Breast epithelium (tissue), 4 donors: ENCODE measurements at regions not wholly inside any gene's neighbourhood (a gene's known extent, or its start where the extent isn't known, plus 50 kb on each side); places are given as distances from the start of the nearest gene placed in this dataset.
"Not testable (repeated sequence)": the region's sequence is repeated elsewhere in the genome, so short reads cannot be mapped to it uniquely, and the experiment has no call there.

Source experiments
- DNase-seq, 2 donors: peaks; one replicate each; pipeline ENCODE4 v3.0.0-alpha.2; 2019; ENCODE audit warnings: low spot score in 2 of 2
- H3K27ac ChIP-seq, 2 donors: fragments of 200-600 bp; sonication (generic) in 1 of 2; one replicate each; pipeline ENCODE4 v1.5.1; 2016 to 2019; ENCODE audit warnings: mild to moderate bottlenecking in 1 of 2
- H3K27me3 ChIP-seq, 2 donors: fragments of 200-600 bp; sonication (generic) in 1 of 2; one replicate each; pipeline versions ENCODE4 v1.5.1 to v1.6.0; 2017 to 2019; ENCODE audit warnings: control low read depth in 1 of 2, mild to moderate bottlenecking in 1 of 2
- H3K36me3 ChIP-seq: fragments of 200-600 bp; one replicate; pipeline ENCODE4 v1.5.1; 2019
- H3K4me1 ChIP-seq, 2 donors: fragments of 200-600 bp; sonication (generic); one replicate each; pipeline ENCODE4 v1.5.1; 2016 to 2019; ENCODE audit warnings: control low read depth in 1 of 2
- H3K4me3 ChIP-seq, 3 donors: fragments of 200-600 bp; sonication (generic); 1 replicate in 2 of 3; 2 replicates in 1 of 3; pipeline ENCODE4 v1.5.1; 2016 to 2019; ENCODE audit warnings: mild to moderate bottlenecking in 3 of 3, moderate library complexity in 2 of 3
- H3K9me3 ChIP-seq, 2 donors: fragments of 200-600 bp; sonication (generic) in 1 of 2; one replicate each; pipeline ENCODE4 v1.5.1; 2016 to 2019; ENCODE audit warnings: control low read depth in 1 of 2
- POLR2A ChIP-seq: fragments of 450-650 bp; IDR thresholded peaks from one replicate; pipeline ENCODE4 v1.6.1; 2016; ENCODE audit warnings: antibody characterized with exemption, mild to moderate bottlenecking, moderate library complexity
- POLR2AphosphoS5 ChIP-seq, 3 donors: sonication (generic); formaldehyde crosslinking; IDR thresholded peaks; one replicate each; pipeline ENCODE4 v1.6.1; 2017; ENCODE audit warnings: antibody characterized with exemption in 3 of 3
- intact Hi-C: fragments of 100-400 bp; cut with DNase I; formaldehyde crosslinking; loops from one replicate; pipeline ENCODE4 v1.15.1; 2023; ENCODE audit warnings: low total_unique reads
- TF ChIP-seq, protein P1 (sequence below), 3 donors: fragments of 450-650 bp; IDR thresholded peaks; one replicate each; pipeline ENCODE4 v1.5.1; 2016 to 2017; ENCODE audit warnings: antibody characterized with exemption in 3 of 3, mild to moderate bottlenecking in 3 of 3, moderate library complexity in 3 of 3

DNA sequence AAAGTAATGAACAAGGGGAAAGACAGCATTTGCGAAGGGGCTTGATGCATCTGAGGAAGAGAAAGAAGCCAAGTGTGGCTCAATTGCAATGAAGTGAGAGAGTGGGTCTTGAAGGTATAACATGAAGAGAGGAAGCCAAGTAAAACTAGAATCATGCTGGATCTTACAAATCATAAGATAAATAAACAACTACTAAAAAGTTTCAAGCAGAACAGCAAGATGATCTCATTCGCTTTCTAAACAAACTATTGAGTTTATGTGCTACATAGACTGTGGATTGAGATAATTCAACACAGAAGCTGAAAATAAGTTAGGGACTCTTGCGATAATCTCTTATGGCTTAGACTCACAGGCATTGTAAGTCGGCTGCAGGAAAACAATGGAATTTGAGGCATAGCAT is 1310.5 kb upstream of the NRXN1 start:
- intact Hi-C loops, result no loop called here
- DNase-seq, result no peak
- Histone ChIP-seq H3K27me3 (no peaks in the 10 kb centered on the region), H3K4me3 (no peak overlapping the region), H3K36me3 (no peaks in the 10 kb centered on the region), H3K27ac (no peak overlapping the region), H3K4me1 (no peaks in the 10 kb centered on the region), H3K9me3 (no peaks in the 10 kb centered on the region)
- TF ChIP-seq, protein P1, sequence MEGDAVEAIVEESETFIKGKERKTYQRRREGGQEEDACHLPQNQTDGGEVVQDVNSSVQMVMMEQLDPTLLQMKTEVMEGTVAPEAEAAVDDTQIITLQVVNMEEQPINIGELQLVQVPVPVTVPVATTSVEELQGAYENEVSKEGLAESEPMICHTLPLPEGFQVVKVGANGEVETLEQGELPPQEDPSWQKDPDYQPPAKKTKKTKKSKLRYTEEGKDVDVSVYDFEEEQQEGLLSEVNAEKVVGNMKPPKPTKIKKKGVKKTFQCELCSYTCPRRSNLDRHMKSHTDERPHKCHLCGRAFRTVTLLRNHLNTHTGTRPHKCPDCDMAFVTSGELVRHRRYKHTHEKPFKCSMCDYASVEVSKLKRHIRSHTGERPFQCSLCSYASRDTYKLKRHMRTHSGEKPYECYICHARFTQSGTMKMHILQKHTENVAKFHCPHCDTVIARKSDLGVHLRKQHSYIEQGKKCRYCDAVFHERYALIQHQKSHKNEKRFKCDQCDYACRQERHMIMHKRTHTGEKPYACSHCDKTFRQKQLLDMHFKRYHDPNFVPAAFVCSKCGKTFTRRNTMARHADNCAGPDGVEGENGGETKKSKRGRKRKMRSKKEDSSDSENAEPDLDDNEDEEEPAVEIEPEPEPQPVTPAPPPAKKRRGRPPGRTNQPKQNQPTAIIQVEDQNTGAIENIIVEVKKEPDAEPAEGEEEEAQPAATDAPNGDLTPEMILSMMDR (IDR thresholded peaks at IDR 0.05), result no peak
- TF ChIP-seq POLR2AphosphoS5 (IDR thresholded peaks at IDR 0.05) (no peak), POLR2A (no peak)

DNA sequence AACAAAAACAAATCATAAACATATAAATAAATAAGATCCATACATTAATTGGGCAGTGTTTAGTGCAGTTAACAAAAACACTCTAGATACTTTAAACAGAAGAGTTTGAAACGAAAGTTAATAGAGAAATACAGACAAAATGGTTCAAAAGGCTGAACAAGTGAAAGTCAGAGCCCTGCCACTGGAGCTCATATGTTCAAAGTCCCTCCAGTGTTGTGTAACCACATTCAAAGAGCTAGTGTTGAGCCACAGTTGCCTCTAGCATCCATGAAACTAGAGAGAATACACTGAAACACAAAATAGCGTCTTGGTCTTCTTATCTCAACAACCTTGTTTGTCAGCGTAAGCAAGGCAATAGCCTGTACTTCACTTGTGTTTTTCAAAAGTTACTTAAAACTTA is 1309.8 kb upstream of the NRXN1 start:
- no peaks in the 10 kb centered on the region for H3K4me1 ChIP-seq
- no peak for DNase-seq
- intact Hi-C loops, result no loop called here
- no peak overlapping the region for H3K27ac ChIP-seq
- no peaks in the 10 kb centered on the region for H3K27me3 ChIP-seq
- H3K4me3 ChIP-seq, result no peak overlapping the region
- no peaks in the 10 kb centered on the region for H3K36me3 ChIP-seq
- TF ChIP-seq, protein P1 (IDR thresholded peaks at IDR 0.05), result no peak
- TF ChIP-seq POLR2AphosphoS5 (IDR thresholded peaks at IDR 0.05) (no peak), POLR2A (no peak)
- H3K9me3 ChIP-seq, result no peaks in the 10 kb centered on the region

DNA sequence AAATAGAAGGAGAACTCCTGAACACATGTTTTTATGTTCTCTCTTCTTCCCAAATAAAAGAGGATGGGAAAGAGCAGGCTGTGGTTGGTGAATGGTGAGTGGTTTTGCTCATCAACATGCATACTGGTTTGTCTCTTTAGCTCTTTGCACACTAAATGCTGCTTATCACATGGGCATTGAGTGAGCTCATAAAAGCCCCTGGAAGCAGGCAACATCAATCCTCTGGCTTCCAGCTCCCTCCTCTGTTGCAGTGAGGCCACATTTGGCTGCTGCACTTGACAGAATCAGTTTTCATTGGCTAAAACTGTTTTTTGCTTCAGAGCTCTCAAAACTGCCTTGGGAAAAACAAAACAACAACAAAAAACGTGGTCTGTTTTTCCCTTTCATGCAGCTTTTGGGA is 1308.2 kb upstream of the NRXN1 start:
- Histone ChIP-seq H3K4me1 (no peaks in the 10 kb centered on the region), H3K27me3 (no peaks in the 10 kb centered on the region), H3K9me3 (no peaks in the 10 kb centered on the region), H3K27ac (no peak overlapping the region), H3K4me3 (no peak overlapping the region), H3K36me3 (no peaks in the 10 kb centered on the region)
- no peak for DNase-seq
- intact Hi-C loops, result no loop called here
- TF ChIP-seq POLR2AphosphoS5 (IDR thresholded peaks at IDR 0.05), result no peak
- no peak for TF ChIP-seq POLR2A

DNA sequence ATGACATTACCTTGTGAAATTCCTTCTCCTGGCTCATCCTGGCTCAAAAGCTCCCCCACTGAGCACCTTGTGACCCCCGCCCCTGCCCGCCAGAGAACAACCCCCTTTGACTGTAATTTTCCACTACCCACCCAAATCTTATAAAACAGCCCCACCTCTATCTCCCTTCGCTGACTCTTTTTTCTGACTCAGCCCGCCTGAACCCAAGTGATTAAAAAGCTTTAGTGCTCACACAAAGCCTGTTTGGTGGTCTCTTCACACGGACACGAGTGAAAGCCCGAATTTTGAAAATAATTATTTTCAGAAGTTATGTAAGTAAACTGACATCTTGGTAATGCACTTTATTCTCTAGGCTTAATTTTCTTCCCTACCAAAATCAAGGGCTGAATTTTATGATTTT is 1305.9 kb upstream of the NRXN1 start:
- DNase-seq, H3K36me3 ChIP-seq, H3K27me3 ChIP-seq, H3K27ac ChIP-seq, H3K4me1 ChIP-seq, H3K9me3 ChIP-seq, H3K4me3 ChIP-seq: not testable (repeated sequence)
- intact Hi-C loops, result loop anchor here (1.0 kb wide), 1 partner anchor 9 kb away; no protein-coding TSS in a partner anchor

DNA sequence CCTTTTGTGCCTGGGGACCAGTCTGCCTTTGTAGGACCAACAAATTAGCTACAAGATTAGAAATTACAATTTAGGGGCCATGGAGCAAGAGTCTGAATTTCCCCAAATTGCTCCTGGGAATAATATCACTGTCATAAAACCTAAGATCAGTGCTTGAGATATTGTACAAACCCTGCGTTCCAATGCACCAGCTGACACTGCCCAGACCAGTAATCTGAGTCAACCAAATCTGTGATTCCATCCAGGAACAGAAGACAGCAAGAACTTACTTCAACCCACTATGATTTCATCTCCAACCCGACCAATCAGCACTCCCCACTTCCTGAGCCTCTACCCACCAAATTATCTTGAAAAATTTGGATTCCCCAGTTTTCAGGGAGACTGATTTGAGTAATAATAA is 1305.0 kb upstream of the NRXN1 start:
- no peaks in the 10 kb centered on the region for H3K9me3 ChIP-seq
- H3K4me1 ChIP-seq, result no peaks in the 10 kb centered on the region
- H3K27me3 ChIP-seq, result no peaks in the 10 kb centered on the region
- H3K4me3 ChIP-seq, result no peak overlapping the region
- H3K36me3 ChIP-seq, result no peaks in the 10 kb centered on the region
- no peak for DNase-seq
- intact Hi-C loops, result no loop called here
- no peak overlapping the region for H3K27ac ChIP-seq
- TF ChIP-seq POLR2AphosphoS5 (IDR thresholded peaks at IDR 0.05) (no peak), POLR2A (no peak)
- TF ChIP-seq, protein P1 (IDR thresholded peaks at IDR 0.05), result no peak

DNA sequence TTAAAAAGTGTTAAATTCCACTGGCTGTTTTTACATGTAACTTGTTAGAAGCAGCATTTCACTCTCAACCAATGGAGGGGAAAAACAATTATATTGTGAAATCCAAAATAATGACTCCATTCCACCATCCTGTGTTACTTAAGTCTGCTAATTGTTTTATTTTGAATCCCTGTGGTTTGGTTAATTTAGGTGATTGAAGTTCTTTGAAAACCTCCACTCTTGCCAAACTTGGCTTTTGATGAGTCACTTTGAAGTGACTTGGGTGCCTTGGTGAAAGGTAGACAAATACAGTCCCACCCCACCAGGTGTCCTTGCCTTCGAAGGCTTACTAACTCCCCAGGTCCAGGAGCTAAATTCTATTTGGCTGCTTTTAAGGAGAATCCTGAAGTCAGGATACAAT is 1303.8 kb upstream of the NRXN1 start:
- TF ChIP-seq POLR2AphosphoS5 (IDR thresholded peaks at IDR 0.05) (no peak), POLR2A (no peak)
- TF ChIP-seq, protein P1 (IDR thresholded peaks at IDR 0.05), result no peak
- H3K9me3 ChIP-seq, result no peaks in the 10 kb centered on the region

More for the DNA sequence above, 1303.8 kb upstream of the NRXN1 start:
- Histone ChIP-seq H3K36me3 (no peaks in the 10 kb centered on the region), H3K4me1 (no peaks in the 10 kb centered on the region), H3K27ac (no peak overlapping the region), H3K27me3 (no peaks in the 10 kb centered on the region), H3K4me3 (no peak overlapping the region)
- intact Hi-C loops, result no loop called here
- no peak for DNase-seq
